ENCODE measurements at regions not wholly inside any gene's neighbourhood (a gene's known extent, or its start where the extent isn't known, plus 50 kb on each side); places are given as distances from the start of the nearest gene placed in this dataset.

- TF ChIP-seq CTCF (IDR thresholded peaks at IDR 0.05; ENCODE audit: low read length) (no peak), EZH2 (IDR thresholded peaks at IDR 0.05; ENCODE audit: borderline replicate concordance, low read length) (no peak)
Observed at GRCh38 chr18:68083131-68083530, 566.6 kb upstream of the DSEL start.

All from OCI-LY1 (cell line).